GM18873 (cell line): ENCODE measurements at regions not wholly inside any gene's neighbourhood (a gene's known extent, or its start where the extent isn't known, plus 50 kb on each side); places are given as distances from the start of the nearest gene placed in this dataset.

Experiments used
- ATAC-seq: cut with Tn5 transposase; IDR thresholded peaks from one replicate; pipeline ENCODE4 v1.9.1; 2021; ENCODE audit warnings: mild to moderate bottlenecking, moderate library complexity, moderate number of reproducible peaks; ENCODE audit not compliant: unreplicated experiment, low FRiP score

DNA sequence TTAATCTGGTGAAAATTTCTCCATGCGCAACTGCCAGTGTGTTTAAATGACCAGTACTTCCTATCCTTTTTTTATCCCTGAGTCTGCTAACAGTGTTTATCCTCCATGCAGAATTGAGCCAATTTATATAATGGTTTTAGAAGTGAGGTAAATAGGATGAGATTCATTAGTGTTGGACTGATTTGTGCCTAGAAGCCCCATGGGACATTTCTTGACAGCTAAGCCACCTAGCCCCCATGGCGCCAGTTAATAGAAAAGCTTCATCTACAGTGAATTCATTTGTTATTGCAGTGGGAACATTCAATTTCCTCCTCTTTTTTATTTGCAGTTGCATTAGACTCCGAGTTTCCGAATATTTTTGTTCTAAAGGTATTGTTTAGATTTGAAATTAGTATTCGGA, 175.6 kb downstream of the ARL6IP6 start:
- no peak for ATAC-seq

DNA sequence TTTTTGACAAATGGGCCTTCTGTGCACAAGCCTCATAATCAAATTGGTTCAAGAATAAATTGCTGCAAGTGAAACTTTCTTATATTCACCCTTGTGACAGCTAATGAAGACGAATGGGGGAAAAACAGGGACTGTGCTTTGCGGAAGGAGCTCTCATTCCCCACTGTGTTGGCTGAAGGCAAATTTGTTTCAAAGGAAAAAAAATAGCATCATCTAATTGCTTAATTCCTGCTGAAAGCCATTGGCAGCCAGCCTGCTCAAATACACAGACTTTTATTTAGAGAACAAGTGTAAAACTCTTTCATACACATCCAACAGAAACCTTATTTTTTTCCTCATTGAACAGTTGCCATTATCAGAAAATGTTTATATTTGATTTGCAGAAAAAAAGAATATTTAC, 172.3 kb downstream of the ARL6IP6 start:
- ATAC-seq = no peak

DNA sequence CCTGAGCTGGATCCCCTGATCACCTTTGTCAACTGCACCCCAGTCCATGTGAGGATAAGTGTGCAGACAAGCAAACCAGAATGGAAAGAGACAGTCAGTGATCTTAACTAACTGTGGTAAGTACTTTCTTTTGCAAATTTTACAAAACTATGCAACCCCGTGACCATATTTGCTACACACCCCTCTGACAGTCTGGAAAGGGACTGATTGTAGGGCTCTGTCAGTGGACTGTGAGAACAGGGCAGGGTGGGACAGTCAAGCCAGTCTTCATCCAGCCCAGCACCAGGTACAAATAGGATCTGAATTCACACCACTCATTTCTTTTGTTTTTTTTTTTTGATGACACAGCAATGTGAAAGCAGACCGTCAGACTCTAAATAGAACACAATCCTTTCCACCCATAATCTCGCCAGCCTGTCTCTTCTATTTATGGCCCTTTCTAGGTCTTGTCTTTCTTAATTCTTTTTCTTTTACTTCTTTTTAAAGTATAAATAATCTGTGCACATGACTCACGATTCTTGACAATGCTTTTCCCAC, 165.6 kb downstream of the ARL6IP6 start:
- no peak for ATAC-seq

DNA sequence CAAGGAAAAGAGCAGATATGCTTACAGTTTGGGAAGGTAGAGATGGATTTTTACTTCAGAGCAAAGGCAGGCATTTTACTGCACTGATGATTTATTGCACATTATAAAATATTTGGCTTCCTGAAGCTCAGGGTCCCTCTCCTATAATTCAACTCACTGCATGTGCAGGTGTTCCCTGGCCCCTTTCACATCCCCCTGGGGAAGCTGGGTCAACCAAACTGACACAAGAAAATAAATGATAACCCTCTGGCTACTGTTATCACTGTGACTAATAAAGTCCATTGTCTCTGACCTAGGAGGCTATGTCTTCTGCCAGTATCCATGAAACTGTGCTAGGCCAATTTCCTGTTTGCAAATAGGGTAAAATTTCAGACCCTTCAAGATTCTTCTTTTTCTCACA, 163.1 kb downstream of the ARL6IP6 start:
- ATAC-seq = no peak

DNA sequence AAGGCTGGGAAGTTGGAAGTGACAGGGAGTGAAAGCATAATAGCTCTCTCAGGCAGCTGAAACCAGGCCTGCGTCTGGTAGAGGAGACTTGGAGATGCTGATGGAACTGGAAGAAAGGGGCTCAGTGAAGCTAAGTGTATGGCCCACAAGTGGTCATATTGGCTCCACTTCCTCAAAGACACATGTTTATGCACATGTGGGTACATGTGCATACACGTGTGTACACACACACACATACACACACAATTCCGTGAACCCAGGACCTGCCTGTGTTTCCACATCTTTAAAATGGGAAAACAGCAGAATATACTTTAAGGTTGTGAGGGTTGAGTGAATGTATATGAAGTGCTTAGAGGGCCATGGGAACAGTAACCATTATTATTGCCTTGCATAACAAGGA, 160.9 kb downstream of the ARL6IP6 start:
- no peak for ATAC-seq

DNA sequence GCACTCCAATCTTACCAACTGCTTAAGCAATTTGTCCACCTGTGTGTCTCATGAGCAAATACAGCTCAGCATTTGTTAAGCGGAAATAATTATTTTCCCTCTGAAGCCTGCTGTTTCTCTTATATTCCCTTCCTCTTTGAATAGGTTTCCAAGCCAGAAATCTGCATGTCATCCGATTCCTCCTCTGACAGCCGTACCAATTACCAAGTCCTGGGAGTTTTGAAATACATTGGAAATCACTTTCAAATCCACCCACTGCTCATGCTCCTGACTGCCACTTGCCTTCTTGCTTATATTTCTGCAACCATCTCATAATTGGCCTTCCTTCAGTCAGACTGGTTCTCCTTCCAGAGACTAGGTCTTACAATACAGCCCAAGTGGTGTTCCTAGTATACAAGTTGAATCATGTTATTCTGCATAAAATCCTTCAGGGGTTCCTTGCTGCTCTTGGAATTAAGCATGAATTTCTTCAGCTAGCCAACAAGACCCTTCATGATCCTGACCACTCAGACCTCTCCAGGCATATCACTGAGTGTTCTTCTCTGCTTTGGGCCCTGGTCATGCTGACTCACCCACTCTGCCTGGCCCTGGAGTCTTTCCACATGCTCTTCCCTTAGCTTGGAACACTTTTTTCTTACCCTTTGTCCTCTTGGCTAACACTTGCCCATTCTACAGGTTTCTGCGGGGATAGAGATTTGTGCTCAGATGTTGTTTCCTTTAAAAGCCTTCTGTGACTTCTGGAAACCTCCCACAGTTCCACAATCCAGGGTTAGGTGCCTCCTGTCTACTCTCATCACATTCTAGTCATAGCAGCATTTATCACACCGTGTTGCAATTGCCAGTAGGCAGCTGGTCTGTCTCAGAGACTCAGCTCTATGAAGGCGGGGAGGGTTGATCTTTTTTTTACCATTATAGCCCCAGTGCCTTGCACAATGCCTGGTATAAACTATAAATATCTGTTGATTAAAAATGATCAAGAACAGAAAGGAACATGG, 157.6 kb downstream of the ARL6IP6 start:
- no peak for ATAC-seq

DNA sequence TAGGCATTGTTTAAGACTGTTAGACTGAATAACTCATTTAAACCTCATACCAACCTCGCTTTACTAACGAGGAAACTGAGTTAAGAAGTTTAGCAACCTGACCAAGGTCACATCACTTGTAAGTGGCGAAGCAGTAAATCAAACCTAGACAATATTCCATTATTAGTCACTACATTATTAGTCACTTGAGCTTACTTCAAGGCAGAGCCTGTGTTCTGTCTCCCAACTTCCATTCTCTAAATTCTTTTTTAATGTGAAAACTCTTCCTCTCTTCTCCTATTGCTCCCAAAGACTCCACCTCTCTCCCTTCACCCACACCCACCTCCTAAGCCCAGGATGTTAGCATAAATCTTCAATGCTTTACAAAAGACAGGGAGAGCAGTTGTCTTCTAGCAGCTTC, 156.5 kb downstream of the ARL6IP6 start:
- ATAC-seq = no peak

DNA sequence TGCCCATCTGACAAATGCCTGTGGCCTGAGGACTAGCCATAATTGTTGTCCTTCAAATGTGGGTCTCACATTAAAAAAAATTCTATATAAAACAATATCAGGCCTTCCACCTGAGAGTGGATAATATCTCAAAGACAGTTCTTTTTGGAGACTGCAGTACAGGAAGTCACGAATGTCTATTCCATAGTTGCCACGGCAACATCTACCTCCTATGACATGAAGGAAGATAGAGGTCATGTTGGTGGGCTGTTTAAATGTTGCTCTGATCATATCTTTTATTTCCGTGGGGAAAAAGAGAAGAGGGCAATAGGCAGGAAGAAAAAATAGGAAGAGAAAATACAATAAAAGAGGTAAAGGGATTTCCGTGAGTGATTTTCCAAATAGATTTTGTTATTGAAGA, 151.8 kb downstream of the ARL6IP6 start:
- ATAC-seq = no peak

DNA sequence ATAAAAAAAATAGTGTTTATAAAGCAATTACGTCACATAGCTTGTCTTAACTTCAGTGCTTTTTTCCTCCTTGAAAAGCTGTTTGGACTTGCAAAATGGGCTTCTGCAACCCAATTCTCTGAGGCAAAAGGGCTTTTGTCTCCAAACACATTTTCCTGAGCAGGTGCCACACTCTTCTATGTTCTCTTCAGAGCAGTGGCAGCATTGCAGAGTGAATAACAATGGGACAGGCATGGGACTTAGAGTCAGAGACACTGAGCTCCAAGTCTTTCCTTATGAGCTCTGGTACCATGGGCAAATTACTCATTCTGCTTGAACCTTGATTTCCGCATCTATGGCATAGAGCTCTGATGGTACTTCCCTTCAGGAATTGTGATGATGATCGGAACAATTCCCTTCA, 149.0 kb downstream of the ARL6IP6 start:
- no peak for ATAC-seq

DNA sequence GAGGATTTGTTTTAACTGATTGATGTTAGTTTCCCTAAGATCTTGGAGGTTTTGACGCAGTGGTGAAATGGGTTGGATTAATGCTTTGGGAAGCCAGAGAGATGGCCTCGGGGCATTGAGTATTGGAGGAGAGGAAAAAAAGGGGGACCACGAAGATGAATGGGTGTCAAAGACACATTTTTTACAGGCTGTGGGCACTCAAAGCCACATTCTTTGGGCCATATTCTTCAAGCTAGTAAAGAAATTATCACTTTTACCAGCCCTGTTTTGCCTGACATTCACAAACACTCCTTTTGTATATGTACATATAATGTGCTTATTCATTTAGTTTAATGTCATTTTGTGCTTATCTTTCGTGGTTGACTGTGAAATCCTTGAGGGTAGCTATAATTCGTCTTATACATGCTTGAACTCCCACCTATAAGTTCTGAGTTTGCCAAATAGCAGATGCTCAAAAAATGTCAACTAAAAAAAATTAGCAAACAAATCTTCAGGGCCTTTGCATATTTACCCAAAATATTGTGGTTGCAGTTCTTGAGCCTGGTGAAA, 146.3 kb downstream of the ARL6IP6 start:
- no peak for ATAC-seq

DNA sequence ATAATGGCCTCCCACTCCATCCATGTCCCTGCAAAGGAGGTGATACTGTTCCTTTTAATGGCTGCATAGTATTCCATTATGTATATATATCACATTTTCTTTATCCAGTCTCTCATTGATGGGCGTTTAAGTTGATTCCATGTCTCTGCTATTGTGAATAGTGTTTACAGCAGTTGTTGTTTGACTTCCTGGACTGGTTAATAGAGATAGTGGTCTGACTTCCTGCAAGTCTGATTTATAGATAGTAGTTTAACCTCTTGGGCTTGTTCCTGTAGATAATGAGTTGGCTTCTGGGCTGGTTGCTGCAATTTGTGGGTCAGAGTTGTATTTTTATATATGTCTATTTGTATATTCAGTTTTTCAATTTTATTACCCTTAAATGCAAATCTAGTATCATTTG, 145.4 kb downstream of the ARL6IP6 start:
- ATAC-seq = no peak

DNA sequence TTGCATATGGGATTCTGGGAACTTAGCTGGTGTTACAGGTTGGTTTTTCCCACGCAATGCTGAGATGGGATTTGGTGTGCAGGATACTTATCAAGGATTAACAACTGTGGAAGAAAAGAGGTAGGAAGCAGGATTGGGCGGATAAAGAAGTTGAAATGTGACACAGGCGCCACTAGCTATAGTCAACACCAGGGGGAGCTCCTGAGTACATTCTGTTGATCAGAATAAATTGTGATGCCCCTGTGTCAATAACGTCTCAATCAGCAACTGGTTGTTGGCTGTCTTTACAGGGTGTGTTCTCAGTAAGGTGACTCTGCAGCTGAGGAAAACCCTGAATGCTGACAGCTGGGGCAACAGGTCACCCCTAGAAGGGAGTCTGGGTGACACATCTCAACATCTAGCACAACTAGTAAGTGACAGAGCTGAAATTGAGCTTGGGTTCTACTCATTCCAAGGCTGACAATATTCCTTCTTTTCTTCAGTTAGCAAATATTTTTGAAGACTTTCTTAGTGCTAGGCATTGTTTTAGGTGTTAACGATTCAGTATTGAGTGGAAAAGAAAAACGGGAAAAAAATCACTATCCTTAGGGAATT, 143.0 kb downstream of the ARL6IP6 start:
- no peak for ATAC-seq

DNA sequence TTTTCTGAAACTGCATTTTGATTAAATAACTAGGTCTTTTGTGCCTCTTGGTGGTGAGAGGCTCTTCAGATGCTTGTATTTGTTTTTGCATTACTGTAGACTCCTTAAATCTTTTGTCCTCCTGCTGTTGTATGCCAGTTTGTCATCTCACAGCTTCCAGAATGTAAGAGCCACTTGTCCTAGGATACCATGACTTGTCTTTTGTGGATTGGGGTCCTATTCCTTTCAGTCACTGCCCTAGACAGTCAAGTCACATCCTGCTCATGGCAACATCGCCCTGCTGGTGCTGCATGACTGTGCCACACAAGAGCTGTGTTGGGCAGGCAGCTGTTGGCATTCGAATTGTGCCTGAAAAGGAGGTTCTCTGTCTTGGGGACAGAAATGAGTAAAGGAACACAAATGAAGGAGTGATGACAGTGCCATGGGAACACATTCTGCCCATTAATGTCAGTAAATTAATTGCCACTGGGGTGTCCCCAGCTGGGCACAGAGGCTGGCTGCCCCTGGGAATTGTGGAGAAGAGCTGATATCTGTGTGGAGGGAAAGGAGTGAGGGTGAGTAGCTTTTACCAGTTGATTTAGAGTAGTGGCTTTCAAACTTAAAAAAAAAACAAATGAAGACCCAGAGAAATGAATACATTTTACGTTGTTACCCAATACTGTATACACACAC, 140.3 kb downstream of the ARL6IP6 start:
- ATAC-seq = no peak

DNA sequence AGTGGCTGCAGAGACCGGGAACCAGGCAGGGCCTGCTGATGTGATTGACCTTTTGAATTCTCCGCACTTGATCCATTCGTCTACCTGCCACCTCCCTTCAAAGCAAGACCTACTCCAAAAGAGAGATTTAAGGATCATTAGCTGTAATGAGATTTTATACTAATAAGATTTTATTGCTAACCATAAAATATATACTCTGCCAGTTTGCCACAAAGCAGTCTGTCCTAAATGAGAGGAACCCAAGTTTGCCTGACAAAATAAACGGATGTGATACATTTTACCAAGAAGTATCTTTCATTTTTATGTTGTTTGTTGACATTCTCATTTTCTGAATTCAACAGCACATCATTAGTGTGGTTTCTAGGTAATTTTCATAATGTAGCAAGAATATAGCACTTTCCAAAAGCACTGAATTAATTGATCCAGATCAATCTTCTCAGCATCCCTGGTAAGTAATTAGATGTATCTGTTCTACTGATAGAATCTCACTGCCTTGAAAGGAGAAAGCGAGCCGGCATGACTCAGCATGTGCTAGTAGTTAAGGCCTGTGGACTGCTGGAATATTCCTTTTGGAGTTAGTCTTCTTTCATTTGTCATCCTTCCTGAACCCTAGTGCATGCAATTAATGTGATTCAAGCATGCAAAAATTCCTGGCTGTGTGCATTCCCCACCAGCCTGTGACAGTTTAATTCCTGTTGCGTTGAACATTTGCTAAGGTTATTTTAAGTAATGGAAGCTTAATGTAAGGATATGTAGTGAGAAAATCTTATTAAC, 128.5 kb downstream of the ARL6IP6 start:
- no peak for ATAC-seq

DNA sequence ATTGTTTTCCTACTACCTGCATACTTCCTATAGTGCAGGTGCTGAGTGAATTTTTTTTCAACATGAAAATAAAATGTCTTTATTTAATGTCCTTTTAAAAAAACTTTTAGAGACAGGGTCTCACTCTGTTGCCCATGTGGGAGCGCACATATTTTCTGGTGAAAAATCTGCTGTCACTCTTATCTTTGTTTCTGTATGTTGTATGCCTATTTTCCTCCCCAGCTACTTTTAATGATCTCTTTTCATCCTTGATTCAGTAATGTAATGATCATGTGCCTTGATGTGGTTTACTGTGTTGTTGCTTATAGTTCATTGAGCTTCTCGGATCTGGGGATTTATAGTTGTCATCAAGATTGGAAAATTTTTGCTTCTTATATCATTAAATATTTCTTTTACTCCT, 117.3 kb downstream of the ARL6IP6 start:
- ATAC-seq = no peak

DNA sequence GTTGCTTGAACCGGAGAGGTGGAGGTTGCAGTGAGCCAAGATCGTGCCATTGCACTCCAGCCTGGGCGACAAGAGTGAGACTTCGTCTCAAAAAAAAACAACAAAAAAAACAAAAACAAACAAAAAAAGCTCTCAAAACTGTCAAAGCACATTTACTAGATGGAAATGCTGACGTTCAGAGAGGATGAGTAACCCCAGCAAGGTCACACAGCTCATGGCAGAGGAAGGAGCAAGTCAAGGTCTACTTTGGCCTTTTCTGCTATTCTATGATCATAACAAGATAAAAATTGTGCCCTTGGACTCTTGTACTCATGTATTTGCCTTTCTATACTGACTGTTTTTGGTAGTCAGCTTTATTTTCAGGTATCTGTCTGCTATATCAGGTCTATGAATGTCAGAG, 109.5 kb downstream of the ARL6IP6 start:
- ATAC-seq = no peak

DNA sequence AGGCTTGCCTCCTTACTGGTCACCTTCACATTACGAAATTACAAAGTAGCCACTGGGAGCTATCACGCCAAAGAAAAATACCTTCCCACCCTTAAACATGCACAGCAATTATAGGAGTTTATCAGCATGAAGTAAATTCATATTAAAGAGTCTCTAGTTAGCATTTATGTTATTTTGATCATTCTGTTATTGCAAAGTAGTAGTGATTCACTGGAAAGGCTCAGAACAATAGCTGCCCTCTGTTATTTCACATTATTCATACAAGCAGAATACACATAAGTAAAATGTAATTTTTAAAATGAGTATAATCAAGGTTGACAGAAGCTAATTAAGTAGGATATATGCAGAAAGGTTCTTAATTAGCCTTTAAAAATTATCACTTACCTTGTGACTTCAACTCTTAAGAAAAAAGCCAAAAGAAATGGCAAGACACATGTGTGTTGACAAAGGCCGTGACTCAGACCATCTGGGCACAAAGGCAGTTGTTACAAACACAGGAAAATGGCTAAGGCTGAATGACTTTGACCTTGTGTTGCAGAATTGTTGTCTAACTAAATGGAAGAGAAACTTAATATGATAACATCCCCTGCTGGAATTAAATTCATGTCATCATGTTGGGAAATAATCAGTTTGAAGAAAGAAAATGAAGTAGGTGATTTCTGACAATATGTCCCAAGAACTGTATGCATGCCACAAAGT, 108.3 kb downstream of the ARL6IP6 start:
- no peak for ATAC-seq

DNA sequence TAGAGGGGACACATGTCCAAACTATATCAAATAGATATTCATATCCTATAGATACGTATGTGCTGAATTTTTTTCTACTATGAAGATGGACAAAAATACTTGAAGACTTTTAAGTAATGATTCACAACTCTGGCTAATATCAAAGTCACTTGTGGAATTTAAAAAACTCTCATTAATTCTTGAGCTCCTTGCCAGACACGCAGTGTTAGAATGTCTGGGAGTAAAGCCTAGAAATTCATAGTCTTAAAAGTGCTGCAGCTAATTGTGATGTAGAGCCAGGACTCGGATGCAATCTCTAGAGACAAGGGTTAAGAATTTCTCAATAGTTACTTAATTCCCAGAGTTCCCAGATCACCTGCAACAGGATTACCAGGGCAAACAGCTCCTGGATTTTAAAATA, 107.4 kb downstream of the ARL6IP6 start:
- no peak for ATAC-seq

DNA sequence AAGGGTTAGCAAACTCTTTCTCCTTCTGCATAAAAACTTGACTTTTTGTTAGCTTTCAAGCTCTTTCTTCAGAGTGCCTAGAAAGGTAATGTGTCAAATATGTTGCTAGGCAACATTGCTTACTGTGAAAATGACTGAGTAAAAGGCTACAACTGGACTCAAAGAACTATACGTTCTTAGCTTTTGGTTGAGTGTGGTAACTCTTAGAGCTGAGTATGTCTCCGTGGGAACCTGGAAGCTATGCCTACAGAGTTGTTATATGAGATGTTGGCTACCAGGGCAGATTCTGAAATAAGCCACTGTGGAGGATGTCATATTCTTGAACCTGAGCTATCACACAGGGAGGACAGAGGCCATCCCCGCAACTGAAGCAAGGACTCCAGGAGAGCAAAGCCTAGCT, 105.5 kb downstream of the ARL6IP6 start:
- ATAC-seq = no peak

DNA sequence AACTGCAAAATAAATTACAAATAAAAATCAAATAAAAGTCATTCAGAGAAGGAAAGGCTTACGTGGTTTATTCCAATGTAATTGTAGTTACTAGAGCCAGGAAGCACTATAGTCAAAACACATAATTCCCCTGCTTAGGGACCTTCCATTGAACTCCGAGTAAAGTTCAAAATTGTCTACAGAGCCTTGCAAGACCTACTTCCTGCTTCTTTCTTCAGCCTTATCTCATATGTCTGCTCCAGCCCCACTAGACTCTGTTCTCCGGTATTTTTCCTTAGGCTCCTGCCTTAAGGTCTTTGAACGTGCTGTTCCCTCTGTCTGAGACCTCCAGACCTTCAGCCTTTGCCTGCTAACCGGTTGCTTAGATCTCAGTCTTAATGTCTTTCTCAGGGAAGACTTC, 104.3 kb downstream of the ARL6IP6 start:
- no peak for ATAC-seq
